HG03196 (cell line): ENCODE measurements at regions not wholly inside any gene's neighbourhood (a gene's known extent, or its start where the extent isn't known, plus 50 kb on each side); places are given as distances from the start of the nearest gene placed in this dataset.

ENCODE experiments used
- ATAC-seq: cut with Tn5 transposase; IDR thresholded peaks from one replicate; pipeline ENCODE4 v1.9.1; 2021; ENCODE audit not compliant: unreplicated experiment

DNA sequence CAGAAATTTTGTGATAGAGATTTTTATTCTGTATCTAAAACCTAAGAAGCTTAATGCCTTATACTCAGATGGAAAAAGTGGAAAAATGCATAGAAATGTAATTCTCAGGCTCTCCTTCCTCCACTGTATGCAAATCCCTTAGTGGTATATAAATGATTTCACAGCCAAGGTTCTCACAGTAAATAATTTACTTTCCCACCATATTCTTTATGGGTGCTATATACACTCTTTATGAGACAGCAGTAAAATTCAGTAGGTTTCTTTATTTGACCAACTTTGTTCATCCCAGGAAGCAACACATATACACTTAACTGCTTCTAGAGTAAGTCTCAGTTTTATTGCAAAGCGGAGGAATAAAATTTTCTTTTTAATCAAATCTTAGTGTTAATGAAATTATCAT, 1399.7 kb downstream of the PCDH7 start:
- ATAC-seq: no peak

DNA sequence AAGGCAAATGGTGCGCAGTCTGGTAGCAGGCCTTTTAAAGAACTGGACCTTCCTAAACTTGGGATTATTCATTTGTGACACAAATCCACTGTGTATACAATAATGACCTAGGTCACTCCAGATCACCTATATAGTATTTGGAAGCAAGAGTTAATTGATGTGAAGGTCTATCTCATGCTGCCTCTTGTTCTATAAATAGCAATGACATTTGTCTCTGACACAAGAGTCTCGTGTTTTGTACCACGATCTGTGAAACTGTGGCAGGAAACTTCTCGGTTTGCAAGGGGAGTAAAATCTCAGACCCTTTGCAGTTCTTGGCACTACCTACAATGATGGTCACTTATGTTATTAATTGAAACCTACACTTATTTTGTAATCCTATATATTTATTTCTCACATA, 1408.4 kb downstream of the PCDH7 start:
- no peak for ATAC-seq

DNA sequence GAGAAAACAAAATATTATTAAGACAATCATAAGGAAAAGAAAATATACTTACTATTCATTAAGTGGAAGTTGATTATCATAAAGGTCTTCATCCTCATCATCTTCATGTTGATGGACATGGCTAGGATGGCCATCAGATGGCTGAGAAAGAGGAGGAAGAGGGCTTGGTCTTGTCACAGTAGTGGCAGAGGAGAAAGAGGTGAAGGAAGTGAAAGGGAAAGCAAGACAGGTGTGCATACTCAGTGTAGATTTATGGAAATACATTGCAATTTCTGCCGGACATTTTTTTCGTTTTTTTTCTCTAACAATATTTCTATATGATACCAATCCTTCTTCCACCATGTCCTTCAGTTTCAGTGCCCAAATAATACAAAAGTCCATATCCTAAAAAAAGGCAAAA, 1409.8 kb downstream of the PCDH7 start:
- ATAC-seq: no peak

DNA sequence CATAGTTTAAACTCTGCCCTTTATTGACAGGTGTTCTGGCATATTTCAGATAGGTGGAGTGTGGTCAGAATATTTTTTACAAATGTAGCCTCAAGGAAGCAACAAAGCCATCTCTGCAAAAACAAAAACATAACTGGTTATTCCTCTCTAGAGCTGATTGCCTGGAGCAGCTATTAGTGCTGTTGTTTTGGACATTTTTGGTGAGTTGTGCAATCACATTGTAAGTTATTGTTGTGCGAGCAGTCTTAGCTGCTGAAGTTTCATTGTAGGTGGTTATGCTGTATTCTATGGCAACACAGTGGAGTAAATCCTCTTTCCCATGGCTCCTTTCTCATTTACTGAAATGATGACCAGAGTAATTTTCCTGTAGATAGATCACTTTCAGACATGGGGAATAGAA, 1413.0 kb downstream of the PCDH7 start:
- ATAC-seq: no peak

DNA sequence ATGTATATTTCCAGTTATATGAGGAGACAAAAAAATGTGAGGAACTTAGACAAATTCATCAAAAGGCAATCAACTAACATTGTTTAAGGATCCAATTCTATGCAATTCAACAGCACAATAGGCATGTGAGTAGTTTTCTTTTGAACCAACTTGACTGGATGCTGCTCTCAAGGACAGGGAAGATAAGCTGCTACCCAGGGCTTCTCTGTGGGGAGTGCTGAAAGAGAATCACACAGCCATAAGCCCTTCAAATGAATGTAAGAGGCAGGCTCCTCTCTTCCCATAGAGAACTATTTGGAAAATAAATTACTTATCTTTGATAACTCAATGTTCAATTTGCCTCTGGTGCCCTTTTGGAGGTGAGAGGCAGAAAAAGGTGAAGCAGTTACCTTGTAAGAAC, 1413.6 kb downstream of the PCDH7 start:
- no peak for ATAC-seq

DNA sequence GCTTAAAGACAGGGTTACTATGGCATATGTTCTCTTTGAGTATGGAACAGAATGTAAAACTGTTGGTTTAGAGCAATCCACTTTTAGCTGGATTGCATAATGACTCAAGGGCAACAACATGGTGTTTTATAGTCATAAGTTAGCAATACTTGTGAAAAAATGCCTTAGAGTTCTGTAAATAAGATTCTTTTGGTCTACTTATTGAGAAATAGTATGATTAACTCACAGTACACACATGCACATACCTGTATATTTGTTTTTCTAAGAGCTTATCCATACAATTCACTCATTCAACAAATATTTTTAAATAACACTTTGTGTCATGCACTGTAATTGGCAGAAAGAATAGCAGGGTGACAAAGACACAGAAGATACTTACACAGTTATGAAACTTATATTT, 1415.5 kb downstream of the PCDH7 start:
- ATAC-seq: no peak

DNA sequence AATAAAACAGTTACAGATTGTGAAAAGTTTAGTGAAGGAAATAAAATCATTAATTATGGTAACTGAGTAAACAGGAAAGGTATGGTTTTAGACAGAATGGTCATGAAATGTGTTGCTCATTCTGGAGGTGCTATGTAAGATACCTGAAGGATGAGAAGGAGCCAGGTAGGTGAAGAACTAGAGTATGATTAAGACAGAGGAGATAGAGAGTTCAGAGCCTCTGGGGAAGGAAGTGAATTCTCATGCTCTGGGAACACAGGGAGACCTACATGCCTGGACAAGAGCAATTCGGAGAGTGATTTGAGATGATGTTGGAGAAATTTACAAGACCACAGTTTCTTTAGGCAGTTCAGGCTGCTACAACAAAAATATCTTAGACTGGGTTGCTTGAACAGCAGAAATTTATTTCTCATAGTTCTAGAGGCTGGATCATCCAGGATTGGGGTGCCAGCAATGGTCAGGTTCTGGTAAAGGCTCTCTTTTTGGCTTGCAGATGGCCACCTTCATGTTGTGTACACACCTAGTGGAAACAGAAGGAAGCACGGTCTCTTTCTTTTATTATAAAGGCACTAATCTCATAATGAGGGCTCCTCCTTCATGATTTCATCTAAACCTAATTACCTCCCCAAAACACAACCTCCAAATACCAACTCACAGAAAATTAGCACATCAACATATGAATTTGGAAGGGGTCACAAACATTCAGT, 1416.1 kb downstream of the PCDH7 start:
- ATAC-seq: no peak

DNA sequence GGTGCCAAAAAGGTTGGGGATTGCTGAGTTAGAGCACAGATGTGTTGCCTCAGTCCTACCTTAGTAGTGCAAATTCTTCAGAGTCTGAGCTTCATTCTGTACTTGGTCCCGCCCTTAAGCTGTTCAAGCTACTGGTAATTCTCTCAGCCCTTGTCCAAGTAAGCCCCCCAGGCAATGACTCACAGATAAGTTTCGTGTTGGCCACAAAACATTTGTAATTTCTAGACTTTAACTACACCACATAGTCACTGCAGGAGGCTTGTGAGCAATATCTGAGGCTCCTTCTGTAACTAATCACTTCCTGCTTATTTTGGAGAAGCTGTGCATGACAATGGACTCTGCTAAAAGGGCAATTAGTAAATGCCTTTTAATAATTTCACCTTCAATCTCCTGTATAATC, 1420.5 kb downstream of the PCDH7 start:
- ATAC-seq: no peak

DNA sequence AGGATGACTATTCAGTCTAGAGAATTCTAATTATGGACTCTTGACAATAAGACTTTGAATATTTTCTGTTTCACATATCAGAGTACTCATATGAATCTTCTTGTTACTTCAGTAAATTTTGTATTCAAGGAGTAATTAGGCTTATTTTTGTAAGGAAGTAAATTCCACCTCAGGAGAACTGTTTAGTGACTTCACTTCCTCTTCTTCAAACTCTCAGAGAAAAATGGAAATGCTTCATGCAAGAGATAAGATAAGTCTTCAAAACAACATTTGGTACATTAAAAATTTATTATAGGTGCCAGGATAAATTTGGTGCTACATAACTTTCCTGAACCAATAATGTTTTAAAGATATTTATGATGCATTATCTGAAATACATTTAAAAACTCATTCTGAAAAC, 1421.9 kb downstream of the PCDH7 start:
- no peak for ATAC-seq

DNA sequence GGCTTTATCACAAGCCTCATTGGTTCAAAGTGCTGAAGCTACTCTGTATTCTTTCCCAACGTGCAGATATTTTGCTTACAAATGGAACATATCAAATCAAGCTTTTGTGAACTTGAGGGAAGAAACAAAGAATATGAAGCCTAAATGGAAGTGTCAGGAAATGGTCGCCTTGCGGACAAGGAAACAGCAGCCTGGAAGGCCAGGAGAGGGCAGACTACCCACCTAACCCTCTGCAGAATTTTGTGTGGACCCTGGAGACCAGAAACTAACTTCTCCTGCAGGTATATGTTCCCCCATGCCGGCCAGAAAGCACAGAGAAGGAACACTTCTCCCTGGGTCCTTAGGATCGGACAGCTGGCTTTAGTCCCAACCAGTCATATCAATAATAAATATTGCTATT, 1425.8 kb downstream of the PCDH7 start:
- no peak for ATAC-seq

DNA sequence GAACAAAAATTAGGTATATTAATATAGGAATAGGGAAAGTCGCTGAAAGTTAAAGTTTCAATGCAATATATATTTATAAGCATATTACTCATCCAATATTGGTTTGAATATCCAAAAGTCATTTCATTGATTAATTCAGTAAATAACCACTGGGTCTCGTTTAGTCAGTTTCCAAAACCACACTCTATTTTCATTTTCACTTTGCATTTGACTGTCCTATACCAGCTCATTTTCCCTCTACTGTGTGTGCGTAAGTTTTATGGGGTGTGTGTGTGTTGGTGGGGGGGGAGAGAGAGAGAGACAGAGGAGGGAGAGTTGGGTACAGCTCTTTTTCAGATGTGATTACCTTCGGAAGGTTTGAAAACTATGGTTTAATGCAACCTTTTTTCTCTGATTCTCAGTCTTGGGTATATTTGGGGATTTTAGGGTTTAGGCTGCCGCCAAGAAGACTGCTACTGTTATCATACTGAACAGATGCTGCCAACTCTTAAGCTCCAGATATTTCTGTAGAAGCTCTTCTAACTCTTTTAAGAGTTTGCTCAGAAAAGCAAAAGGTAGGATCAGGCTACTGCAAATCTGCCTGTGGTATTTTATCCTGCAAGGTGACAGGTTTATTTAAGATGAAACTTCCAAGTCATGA, 1427.4 kb downstream of the PCDH7 start:
- ATAC-seq: no peak

DNA sequence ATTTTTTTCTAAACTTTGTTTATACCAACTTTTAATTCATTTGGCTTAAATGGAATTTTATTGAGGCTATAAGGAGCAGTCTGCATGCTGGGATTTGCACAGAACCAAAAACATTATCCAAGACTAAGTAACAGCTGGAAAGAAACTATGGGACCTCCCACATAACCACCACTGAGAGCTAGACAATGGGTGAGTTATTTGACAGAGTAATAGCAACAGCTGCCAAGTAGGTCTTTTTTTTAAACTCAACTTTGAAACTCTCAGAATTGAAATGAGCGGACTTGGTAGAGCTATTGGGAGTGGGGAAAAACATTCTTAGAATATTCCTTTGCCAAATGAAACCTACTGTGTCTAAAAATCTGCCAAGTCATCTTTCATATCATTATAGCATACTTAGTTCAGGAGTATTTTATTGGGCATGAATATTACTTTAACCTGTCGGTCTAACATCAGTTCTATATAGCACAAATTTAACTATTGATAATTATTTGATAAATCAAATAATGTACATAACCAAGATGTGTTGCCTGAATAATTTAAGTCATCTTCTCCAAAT, 1428.0 kb downstream of the PCDH7 start:
- no peak for ATAC-seq

DNA sequence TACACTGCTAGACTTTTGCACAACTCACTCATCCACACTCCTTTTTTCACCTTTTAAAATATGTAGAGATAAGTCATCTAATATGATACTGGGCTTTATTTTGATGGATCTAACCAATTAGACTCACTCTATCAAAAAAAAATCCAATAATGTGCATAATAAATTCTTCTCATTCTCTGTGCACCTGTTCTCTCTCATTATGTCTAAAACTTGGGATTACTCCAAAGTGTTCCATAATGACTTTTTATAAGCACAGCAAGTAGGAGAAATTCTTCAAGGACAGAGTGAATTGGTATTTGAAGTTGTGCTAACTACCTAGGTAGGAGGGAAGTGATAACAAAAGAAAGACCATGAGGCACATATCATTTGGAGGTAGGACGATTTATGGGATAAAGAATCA, 1438.8 kb downstream of the PCDH7 start:
- no peak for ATAC-seq

DNA sequence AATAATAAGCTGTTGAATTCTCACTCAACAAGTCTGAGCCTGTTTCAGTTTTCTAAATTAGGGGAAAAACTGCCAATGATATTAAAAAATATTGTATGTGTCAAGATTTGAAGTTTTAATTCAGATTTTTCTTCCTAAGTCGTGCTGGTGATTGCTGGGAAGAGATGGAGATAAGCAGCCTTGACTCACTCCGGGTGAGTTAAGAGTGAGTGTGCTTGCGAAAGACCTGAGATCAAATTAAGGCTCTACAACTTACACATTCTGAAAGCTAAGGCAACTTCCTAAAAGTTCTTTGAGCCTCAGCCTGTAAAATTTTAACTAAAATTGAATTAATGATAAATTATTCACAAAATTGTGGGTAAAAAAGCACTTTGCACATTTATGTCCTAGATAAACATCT, 1441.2 kb downstream of the PCDH7 start:
- ATAC-seq: no peak

DNA sequence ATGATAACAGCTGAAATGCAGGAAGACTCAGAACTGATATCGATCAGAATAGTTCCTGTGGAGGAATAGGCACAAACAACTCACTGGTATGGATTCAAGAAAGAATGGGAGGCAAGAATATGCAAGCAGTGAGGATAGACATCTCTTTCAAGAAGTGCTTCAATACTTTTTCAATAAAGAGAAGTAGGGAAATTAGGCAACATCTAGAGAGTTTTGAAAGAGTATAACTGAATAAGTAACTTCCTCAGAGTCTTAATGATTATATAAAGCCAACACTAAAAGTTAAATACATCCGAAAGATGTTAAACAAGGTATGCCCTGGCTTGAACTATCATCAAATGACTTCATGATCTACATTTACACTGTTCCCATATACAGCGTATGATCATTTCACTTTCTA, 1443.0 kb downstream of the PCDH7 start:
- no peak for ATAC-seq

DNA sequence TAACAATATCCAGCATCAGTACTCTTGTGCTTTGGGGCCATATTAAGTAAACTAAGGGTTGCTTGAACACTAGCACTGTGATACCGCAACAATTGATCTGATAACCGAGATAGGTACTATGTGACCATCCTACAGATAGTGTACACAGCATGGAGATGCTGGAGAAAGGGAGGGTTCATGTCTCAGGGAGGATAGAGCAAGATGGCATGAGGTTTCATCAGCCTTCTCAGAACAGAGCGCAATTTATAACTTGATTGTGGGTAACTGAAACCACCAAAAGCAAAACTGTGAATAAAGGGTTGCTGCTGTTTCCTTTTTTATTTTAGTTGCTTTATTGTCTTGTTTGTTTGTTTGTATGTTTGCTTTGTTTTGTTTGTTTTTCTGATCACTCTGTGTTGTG, 1449.7 kb downstream of the PCDH7 start:
- ATAC-seq: no peak

DNA sequence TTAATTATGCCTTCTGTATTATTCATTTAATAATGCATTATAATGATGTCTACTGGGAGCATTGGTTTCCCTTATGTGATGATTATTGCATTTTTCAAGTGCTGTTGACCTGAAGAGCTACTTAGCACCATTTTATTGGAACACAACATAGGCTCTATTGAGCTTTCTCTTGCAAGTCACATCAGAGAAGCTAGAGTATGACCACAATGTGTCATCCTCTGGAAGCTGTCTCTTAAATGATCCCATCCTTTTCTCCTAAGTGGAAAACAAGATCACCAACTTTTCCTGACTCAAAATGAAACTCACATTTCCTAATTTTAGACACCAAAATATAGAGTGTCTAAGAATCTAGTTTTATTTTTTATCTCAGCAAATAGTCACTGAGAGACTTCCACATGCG, 1451.9 kb downstream of the PCDH7 start:
- no peak for ATAC-seq

DNA sequence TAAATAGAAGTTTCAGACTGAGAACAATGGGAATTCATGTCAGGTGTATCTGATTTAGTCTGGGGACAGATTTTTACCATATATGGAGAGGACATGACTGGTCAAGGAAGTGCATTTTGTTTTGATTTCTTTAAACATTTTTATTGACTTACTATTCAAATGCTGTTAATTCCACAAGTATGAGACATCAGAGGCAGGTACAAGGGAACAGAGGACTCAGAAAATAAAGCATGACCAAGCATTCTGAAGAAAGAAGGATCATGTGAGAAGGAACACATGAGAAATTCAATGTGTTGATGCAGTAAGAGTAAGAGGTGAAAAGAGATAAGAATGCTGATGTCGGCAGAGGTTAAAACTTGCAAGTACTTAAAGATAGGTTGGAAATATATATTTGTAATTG, 1452.6 kb downstream of the PCDH7 start:
- ATAC-seq: no peak

DNA sequence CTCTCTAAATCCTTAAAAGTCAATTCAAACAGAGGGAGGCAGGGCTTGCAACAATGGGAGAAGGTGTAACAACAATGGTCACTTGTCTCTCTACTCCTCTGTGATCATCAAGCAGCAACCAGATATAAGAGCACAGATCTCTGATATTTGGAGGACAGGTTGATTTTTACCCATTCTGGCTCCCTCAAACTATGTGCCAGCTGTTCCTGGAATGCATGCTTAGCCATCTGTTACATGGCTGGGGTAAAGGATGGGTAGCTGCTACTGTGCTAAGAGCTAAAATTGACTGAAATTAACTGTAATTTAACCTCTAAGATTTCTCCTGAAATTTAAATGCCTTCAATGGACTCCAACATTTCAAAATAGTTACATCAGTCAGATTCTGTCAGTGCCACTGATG, 1459.9 kb downstream of the PCDH7 start:
- ATAC-seq: no peak

DNA sequence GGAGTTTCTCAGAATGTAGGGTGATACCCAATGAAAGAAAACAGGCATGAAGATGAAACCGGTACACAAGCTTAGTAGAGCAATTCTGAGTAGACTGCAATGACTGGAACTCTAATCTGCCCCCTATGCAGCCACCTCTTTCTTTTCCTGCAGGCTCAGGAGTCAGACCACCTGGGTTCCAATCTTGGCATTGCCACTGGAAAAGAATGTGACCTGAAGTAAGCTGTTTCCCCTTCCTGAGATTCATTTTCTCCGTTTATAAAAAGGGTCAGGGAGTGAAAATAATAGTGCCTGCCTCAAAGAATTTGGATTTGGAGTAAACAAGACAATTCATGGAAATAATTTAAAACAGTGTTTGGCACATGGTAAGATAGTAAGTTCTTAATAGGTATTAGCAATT, 1464.0 kb downstream of the PCDH7 start:
- no peak for ATAC-seq

DNA sequence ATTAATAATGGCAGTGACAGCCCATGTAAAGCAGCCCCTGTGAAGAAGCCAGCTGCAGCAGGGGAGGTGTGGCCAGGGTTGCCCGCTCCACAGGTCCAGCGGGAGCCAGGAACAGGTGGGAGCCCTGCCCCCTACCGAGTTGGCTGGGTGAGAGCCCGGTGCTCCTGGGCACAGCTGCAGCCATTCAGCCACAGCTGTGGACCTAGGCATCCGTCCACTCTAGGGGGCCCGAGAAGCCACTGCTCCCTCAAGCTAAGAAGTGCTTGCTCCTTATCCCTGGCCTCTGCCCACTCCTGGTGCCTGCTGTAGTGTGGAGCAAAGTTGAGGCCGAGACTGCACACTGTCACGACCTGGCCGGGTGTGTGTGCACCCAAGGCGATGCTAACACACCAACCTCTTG, 1469.0 kb downstream of the PCDH7 start:
- no peak for ATAC-seq

DNA sequence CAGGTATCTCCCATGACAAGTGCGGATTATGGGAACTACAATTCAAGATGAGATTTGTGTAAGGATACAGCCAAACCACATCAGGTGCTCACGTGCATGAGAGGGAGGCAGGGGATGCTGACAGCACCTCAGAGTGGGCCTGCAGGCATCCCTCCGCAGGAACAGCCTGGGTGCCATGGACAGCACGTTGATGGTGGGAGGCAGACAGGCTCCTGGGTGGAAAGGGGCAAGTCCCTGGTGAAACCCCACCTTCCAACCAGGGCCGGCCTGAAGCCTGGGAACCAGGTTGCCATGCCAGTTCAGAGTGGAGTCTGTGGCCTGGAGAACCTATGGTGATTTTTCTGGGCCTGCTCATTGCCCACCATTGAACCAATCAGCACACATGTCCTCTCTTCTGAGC, 1469.6 kb downstream of the PCDH7 start:
- no peak for ATAC-seq

DNA sequence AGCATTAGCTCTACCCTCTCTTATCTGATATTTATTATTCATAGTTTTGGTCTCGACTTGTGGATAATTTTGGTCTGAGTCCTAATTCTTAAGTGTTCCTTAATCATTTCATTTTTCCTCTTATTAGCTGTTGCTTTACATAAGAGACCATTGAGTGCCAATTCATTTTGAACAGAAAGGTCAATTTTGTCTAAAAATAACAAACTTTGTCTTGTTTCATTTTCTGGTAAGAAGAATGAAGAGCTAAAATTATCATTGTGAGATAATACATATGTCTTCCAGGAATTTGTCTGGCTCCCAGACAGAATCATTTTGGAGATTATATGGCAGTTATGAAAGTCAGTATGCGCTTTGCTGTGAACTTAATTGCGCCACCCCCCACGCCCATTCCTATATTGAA, 1471.8 kb downstream of the PCDH7 start:
- ATAC-seq: no peak
